MM.1S (cell line): ENCODE measurements at regions not wholly inside any gene's neighbourhood (a gene's known extent, or its start where the extent isn't known, plus 50 kb on each side); places are given as distances from the start of the nearest gene placed in this dataset.

ENCODE experiments used
- EZH2phosphoT487 ChIP-seq: fragments of 300-600 bp; sonication (generic); IDR thresholded peaks from 2 replicates; pipeline ENCODE4 v1.6.1; 2018; ENCODE audit warnings: antibody characterized with exemption, low read length
- TF ChIP-seq, protein P1 (sequence below): fragments of 300-600 bp; sonication (generic); IDR thresholded peaks from 2 replicates; pipeline ENCODE4 v1.5.1; 2016; ENCODE audit warnings: antibody characterized with exemption, low read length, mixed read lengths

- TF ChIP-seq, protein P1, sequence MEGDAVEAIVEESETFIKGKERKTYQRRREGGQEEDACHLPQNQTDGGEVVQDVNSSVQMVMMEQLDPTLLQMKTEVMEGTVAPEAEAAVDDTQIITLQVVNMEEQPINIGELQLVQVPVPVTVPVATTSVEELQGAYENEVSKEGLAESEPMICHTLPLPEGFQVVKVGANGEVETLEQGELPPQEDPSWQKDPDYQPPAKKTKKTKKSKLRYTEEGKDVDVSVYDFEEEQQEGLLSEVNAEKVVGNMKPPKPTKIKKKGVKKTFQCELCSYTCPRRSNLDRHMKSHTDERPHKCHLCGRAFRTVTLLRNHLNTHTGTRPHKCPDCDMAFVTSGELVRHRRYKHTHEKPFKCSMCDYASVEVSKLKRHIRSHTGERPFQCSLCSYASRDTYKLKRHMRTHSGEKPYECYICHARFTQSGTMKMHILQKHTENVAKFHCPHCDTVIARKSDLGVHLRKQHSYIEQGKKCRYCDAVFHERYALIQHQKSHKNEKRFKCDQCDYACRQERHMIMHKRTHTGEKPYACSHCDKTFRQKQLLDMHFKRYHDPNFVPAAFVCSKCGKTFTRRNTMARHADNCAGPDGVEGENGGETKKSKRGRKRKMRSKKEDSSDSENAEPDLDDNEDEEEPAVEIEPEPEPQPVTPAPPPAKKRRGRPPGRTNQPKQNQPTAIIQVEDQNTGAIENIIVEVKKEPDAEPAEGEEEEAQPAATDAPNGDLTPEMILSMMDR: no peak
- no peak for TF ChIP-seq EZH2phosphoT487
Measured at GRCh38 chr4:175034986-175035705, 117.0 kb downstream of the ADAM29 start.
